Neural crest cell (in vitro differentiated cells): ENCODE measurements at regions not wholly inside any gene's neighbourhood (a gene's known extent, or its start where the extent isn't known, plus 50 kb on each side); places are given as distances from the start of the nearest gene placed in this dataset.
"Not testable (repeated sequence)": the region's sequence is repeated elsewhere in the genome, so short reads cannot be mapped to it uniquely, and the experiment has no call there.

Source experiments
- DNase-seq: peaks from one replicate; pipeline ENCODE4 v3.0.0; 2021; ENCODE audit warnings: low read depth, mixed read lengths, low spot score
- H3K27ac Mint-ChIP-seq: one replicate; pipeline ENCODE4 v1.8.0; 2021; ENCODE audit warnings: mild to moderate bottlenecking, mixed read lengths; ENCODE audit not compliant: unreplicated experiment
- H3K27me3 Mint-ChIP-seq: 2 replicates; pipeline ENCODE4 v1.8.0; 2021; ENCODE audit warnings: low read depth, mild to moderate bottlenecking, mixed read lengths
- H3K36me3 Mint-ChIP-seq: 2 replicates; pipeline ENCODE4 v1.8.0; 2021; ENCODE audit warnings: low read depth, mild to moderate bottlenecking, mixed read lengths
- H3K4me1 Mint-ChIP-seq: 2 replicates; pipeline ENCODE4 v1.8.0; 2021; ENCODE audit warnings: mixed read lengths
- H3K4me3 Mint-ChIP-seq: one replicate; pipeline ENCODE4 v1.8.0; 2021; ENCODE audit warnings: mild to moderate bottlenecking, mixed read lengths
- H3K9me3 Mint-ChIP-seq: 2 replicates; pipeline ENCODE4 v1.8.0; 2021; ENCODE audit warnings: mixed read lengths
- TF ChIP-seq, protein P1 (sequence below): fragments of 200-600 bp; sonication (generic); conservative IDR thresholded peaks from 2 replicates; pipeline ENCODE4 v1.5.0; 2021; ENCODE audit warnings: antibody characterized with exemption, mild to moderate bottlenecking

DNA sequence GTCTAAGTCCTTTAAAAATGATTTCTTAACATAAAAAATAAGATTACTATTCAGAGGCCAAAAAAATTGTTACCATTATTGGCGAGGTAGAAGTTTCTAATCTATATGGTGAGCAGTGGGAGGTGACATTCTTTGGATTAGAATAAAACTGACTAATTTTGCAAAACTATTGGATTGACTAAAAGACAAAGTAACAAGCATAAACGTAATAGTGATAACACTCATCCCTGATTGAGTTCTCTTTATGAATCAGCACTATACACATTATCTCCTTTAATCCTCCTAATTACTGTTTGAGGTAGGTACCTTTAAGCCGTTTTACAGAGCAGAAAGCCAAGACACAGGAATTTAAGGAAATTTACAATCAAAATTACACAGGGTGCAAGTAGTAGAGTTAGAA, 139.2 kb upstream of the NRP1 start:
- H3K27me3 Mint-ChIP-seq, result no peaks in the 10 kb centered on the region
- no peaks in the 10 kb centered on the region for H3K4me1 Mint-ChIP-seq
- DNase-seq, result no peak
- peaks cover 2% of the 10 kb centered on the region for H3K36me3 Mint-ChIP-seq
- no peak overlapping the region for H3K4me3 Mint-ChIP-seq
- peaks cover 5% of the 10 kb centered on the region for H3K9me3 Mint-ChIP-seq
- H3K27ac Mint-ChIP-seq, result no peak overlapping the region
- TF ChIP-seq, protein P1, sequence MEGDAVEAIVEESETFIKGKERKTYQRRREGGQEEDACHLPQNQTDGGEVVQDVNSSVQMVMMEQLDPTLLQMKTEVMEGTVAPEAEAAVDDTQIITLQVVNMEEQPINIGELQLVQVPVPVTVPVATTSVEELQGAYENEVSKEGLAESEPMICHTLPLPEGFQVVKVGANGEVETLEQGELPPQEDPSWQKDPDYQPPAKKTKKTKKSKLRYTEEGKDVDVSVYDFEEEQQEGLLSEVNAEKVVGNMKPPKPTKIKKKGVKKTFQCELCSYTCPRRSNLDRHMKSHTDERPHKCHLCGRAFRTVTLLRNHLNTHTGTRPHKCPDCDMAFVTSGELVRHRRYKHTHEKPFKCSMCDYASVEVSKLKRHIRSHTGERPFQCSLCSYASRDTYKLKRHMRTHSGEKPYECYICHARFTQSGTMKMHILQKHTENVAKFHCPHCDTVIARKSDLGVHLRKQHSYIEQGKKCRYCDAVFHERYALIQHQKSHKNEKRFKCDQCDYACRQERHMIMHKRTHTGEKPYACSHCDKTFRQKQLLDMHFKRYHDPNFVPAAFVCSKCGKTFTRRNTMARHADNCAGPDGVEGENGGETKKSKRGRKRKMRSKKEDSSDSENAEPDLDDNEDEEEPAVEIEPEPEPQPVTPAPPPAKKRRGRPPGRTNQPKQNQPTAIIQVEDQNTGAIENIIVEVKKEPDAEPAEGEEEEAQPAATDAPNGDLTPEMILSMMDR, result no peak

DNA sequence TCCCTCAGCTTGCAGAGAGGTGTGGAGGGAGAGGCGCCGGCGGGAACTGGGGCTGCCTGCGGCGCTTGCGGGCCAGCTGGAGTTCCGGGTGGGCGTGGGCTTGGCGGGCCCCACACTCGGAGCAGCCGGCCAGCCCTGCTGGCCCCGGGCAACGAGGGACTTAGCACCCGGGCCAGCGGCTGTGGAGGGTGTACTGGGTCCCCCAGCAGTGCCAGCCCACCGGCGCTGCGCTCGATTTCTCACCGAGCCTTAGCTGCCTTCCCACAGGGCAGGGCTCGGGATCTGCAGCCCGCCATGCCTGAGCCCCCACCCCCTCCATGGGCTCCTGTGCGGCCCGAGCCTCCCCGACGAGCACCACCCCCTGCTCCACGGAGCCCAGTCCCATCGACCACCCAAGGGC, 133.5 kb upstream of the NRP1 start:
- not testable (repeated sequence) for H3K36me3 Mint-ChIP-seq, H3K27me3 Mint-ChIP-seq, H3K27ac Mint-ChIP-seq, H3K4me1 Mint-ChIP-seq, H3K4me3 Mint-ChIP-seq, DNase-seq, H3K9me3 Mint-ChIP-seq

DNA sequence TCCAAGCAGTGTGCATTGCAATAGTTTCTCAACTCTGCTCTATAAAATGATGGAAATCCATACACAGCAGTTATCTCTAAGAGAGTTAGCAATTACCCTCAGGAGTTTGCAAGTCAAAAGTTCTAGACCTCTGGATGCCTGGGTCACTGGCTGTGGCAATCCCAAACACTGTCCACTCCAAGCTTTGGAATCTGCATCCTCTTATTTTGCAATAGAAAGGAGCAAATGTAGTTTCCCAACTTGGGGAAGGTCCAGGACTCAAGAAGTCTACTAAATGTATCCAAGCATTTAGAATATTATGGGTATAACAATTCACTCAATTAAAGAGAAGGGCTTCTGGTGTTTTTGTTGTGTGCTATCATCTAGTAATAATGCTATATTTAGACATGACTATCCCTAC, 131.3 kb upstream of the NRP1 start:
- peaks cover 2% of the 10 kb centered on the region for H3K36me3 Mint-ChIP-seq
- no peak overlapping the region for H3K27ac Mint-ChIP-seq
- no peaks in the 10 kb centered on the region for H3K27me3 Mint-ChIP-seq
- TF ChIP-seq, protein P1, result no peak
- H3K4me1 Mint-ChIP-seq, result no peaks in the 10 kb centered on the region
- H3K4me3 Mint-ChIP-seq, result no peak overlapping the region
- H3K9me3 Mint-ChIP-seq, result peaks cover 3% of the 10 kb centered on the region
- DNase-seq, result no peak

DNA sequence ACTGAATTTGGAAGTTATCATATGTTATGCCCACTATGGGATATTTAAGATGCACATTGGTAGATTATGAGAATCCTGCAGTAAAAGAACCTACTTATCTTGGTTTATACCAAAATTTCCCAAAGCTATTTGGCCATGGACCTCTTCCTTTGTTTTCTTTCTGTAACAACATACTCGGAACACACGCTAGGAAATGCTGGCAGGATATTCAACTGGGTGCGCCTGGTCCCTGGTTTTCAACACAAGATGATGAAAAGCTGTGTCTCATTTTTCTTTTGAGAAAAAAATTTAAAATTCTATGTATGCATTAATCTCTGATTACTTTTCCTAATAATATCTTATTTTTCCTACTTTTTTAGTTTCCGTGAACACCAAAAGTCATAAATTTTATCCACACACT, 128.5 kb upstream of the NRP1 start:
- no peaks in the 10 kb centered on the region for H3K4me1 Mint-ChIP-seq
- TF ChIP-seq, protein P1, result no peak
- DNase-seq, result no peak
- no peaks in the 10 kb centered on the region for H3K27me3 Mint-ChIP-seq
- H3K36me3 Mint-ChIP-seq, result no peaks in the 10 kb centered on the region
- no peaks in the 10 kb centered on the region for H3K9me3 Mint-ChIP-seq
- no peak overlapping the region for H3K4me3 Mint-ChIP-seq
- H3K27ac Mint-ChIP-seq, result no peak overlapping the region

DNA sequence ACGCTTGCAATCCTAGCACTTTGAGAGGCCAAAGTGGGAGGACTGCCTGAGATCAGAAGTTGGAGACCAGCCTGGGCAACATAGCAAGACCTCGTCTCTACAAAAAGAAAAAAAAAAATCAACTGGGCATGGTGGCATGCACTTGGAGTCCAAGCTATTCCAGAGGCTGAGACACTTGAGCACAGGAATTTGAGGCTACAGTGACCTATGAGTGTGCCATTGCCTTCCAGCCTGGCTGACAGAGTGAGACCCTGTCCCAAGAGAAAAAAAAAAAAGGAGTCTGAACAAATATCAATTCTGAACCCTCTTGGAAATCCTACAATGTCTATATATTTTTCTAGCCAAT, 126.8 kb upstream of the NRP1 start:
- Mint-ChIP-seq H3K27ac (no peak overlapping the region), H3K27me3 (no peaks in the 10 kb centered on the region), H3K36me3 (no peaks in the 10 kb centered on the region), H3K4me1 (no peaks in the 10 kb centered on the region), H3K9me3 (no peaks in the 10 kb centered on the region), H3K4me3 (no peak overlapping the region)
- TF ChIP-seq, protein P1, result no peak
- no peak for DNase-seq

DNA sequence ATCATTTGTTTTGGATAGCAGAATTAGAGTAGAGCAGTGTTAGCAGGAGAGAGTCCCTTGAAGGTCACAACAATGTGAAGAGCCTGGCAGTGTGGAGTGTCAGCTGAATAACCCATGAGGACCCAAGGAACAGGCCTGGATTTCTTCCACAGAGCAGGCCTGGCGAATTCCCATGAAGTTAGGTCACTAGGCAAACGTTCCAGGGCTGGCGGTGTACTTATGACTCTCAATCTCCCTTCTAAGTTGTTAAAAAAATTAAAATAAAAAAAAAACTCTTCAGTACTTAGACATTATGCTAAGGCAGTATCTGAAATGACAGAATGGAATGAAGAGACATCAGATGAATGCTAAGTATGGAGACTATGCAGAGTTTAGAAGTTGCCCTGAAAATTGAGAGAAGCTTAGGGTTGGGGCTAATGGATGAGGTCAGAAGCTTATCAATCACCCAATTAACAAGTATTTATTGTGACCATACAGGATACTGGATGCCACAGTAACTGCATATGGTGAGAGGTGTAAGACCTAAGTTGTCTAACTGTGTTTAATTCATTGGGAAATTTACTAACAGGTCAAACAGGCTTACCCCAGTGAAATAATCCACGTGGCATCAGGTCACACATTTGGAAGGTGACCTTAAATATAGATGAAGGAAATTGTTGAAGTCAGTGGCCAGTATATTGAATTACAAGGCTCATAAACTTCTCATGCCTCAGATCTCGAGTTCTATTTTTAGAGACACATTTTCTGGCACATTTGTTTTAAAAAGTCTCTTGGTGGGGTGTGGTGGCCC, 126.2 kb upstream of the NRP1 start:
- no peak for DNase-seq
- Mint-ChIP-seq H3K9me3 (no peaks in the 10 kb centered on the region), H3K27me3 (no peaks in the 10 kb centered on the region), H3K36me3 (no peaks in the 10 kb centered on the region), H3K4me3 (no peak overlapping the region), H3K27ac (no peak overlapping the region), H3K4me1 (no peaks in the 10 kb centered on the region)
- TF ChIP-seq, protein P1, result no peak
